SH-SY5Y (cell line): ENCODE measurements at regions not wholly inside any gene's neighbourhood (a gene's known extent, or its start where the extent isn't known, plus 50 kb on each side); places are given as distances from the start of the nearest gene placed in this dataset.

Experiments used
- GATA2 ChIP-seq: IDR thresholded peaks from 2 replicates; pipeline ENCODE4 v1.6.1; 2011; ENCODE audit warnings: mild to moderate bottlenecking, low read depth, low read length
- GATA3 ChIP-seq: IDR thresholded peaks from 2 replicates; pipeline ENCODE4 v1.6.1; 2011; ENCODE audit warnings: low read depth, mild to moderate bottlenecking, low read length, moderate library complexity

DNA sequence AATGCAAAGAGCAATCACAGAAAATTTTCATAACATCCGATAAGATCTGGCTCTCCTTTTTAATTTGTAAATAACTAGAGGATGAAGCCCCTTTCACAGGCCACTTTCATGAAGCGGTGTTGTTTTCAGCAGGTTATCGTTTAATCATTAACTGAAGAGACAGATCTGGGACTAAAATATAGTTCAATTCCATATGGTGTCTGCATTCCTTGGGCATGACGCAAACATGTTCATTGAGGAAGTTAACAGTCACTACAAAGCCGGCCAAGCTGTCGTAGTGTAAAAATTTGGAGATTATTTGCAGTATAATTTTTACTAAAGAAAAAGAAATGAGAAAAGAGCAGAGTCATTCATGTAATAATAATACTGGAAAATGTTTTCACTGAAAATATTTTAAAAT, 565.2 kb upstream of the ADAMTS5 start:
- TF ChIP-seq GATA2 (no peak), GATA3 (no peak)
